Astrocyte (in vitro differentiated cells and primary cell): ENCODE measurements at regions not wholly inside any gene's neighbourhood (a gene's known extent, or its start where the extent isn't known, plus 50 kb on each side); places are given as distances from the start of the nearest gene placed in this dataset.

Source experiments
- DNase-seq: peaks from one replicate; pipeline ENCODE4 v3.0.0-alpha.2; 2010; ENCODE audit warnings: low read depth
- FAIRE-seq: peaks from 2 replicates; lab custom pipeline; 2011; peaks lifted over from hg19 to GRCh38; lab: Jason Lieb, UNC
- H2AFZ ChIP-seq: 2 replicates; pipeline ENCODE4 v1.6.0; 2012; ENCODE audit warnings: low read depth, low read length, inconsistent platforms
- H3K27ac ChIP-seq: 2 replicates; pipeline ENCODE4 v1.5.1; 2011; ENCODE audit warnings: low read depth, low read length, inconsistent platforms
- H3K27me3 ChIP-seq: 2 replicates; pipeline ENCODE4 v1.6.0; 2011; ENCODE audit warnings: low read length, inconsistent platforms; ENCODE audit not compliant: insufficient read depth
- H3K36me3 ChIP-seq: 2 replicates; pipeline ENCODE4 v1.5.1; 2011; ENCODE audit warnings: low read length, inconsistent platforms; ENCODE audit not compliant: insufficient read depth
- H3K4me1 ChIP-seq: 2 replicates; pipeline ENCODE4 v1.5.1; 2011; ENCODE audit warnings: low read length, inconsistent platforms; ENCODE audit not compliant: insufficient read depth
- H3K4me2 ChIP-seq: 2 replicates; pipeline ENCODE4 v1.6.0; 2012; ENCODE audit warnings: low read length, inconsistent platforms
- H3K4me3 ChIP-seq: 2 replicates; pipeline ENCODE4 v1.5.1; 2011; ENCODE audit warnings: low read depth, mild to moderate bottlenecking, low read length, inconsistent platforms; ENCODE audit not compliant: insufficient read depth
- H3K79me2 ChIP-seq: 2 replicates; pipeline ENCODE4 v1.6.0; 2012; ENCODE audit warnings: mild to moderate bottlenecking, low read length, inconsistent platforms; ENCODE audit not compliant: insufficient read depth
- H3K9ac ChIP-seq: 2 replicates; pipeline ENCODE4 v1.6.0; 2012; ENCODE audit warnings: mild to moderate bottlenecking, low read length, inconsistent platforms
- H3K9me3 ChIP-seq: 2 replicates; pipeline ENCODE4 v1.5.1; 2012; ENCODE audit warnings: low read depth, mild to moderate bottlenecking, low read length, inconsistent platforms; ENCODE audit not compliant: insufficient read depth
- H4K20me1 ChIP-seq: 2 replicates; pipeline ENCODE4 v1.6.0; 2012; ENCODE audit warnings: low read length, inconsistent platforms; ENCODE audit not compliant: insufficient read depth
- H3K27ac Mint-ChIP-seq: one replicate; pipeline ENCODE4 v1.8.0; 2021; ENCODE audit warnings: mild to moderate bottlenecking, mixed read lengths; ENCODE audit not compliant: unreplicated experiment
- H3K27me3 Mint-ChIP-seq: one replicate; pipeline ENCODE4 v1.8.0; 2021; ENCODE audit warnings: low read depth, mixed read lengths; ENCODE audit not compliant: unreplicated experiment
- H3K36me3 Mint-ChIP-seq: one replicate; pipeline ENCODE4 v1.8.0; 2021; ENCODE audit warnings: low read depth, mixed read lengths; ENCODE audit not compliant: unreplicated experiment
- H3K4me1 Mint-ChIP-seq: one replicate; pipeline ENCODE4 v1.8.0; 2021; ENCODE audit warnings: low read depth, mixed read lengths; ENCODE audit not compliant: unreplicated experiment
- H3K4me3 Mint-ChIP-seq: one replicate; pipeline ENCODE4 v1.8.0; 2021; ENCODE audit warnings: mild to moderate bottlenecking, moderate library complexity, mixed read lengths; ENCODE audit not compliant: unreplicated experiment
- H3K9me3 Mint-ChIP-seq: one replicate; pipeline ENCODE4 v1.8.0; 2021; ENCODE audit warnings: mild to moderate bottlenecking, mixed read lengths; ENCODE audit not compliant: unreplicated experiment
- CTCF ChIP-seq: IDR thresholded peaks from 2 replicates; pipeline ENCODE4 v1.5.1; 2011; ENCODE audit warnings: low read depth, mild to moderate bottlenecking, inconsistent platforms, low read length, moderate library complexity; ENCODE audit not compliant: insufficient read depth
- EZH2 ChIP-seq: IDR thresholded peaks from 2 replicates; pipeline ENCODE4 v1.6.1; 2012; ENCODE audit warnings: mild to moderate bottlenecking, low read length, inconsistent platforms; ENCODE audit not compliant: insufficient read depth

- Histone ChIP-seq H3K36me3 (no peaks in the 10 kb centered on the region), H3K9me3 (no peaks in the 10 kb centered on the region), H3K4me2 (no peak overlapping the region), H3K79me2 (no peaks in the 10 kb centered on the region), H3K4me1 (no peaks in the 10 kb centered on the region), H3K9ac (no peak overlapping the region), H2AFZ (no peak overlapping the region), H3K27me3 (no peaks in the 10 kb centered on the region), H4K20me1 (no peaks in the 10 kb centered on the region), H3K27ac (no peak overlapping the region), H3K4me3 (no peak overlapping the region)
- TF ChIP-seq CTCF, result no peak
- TF ChIP-seq EZH2, result no peak
- H3K36me3 Mint-ChIP-seq, result no peaks in the 10 kb centered on the region
- no peaks in the 10 kb centered on the region for H3K27me3 Mint-ChIP-seq
- DNase-seq (no peak), FAIRE-seq (no peak)
- peaks cover 18% of the 10 kb centered on the region for H3K4me1 Mint-ChIP-seq
- H3K4me3 Mint-ChIP-seq, result no peak overlapping the region
- H3K27ac Mint-ChIP-seq, result no peak overlapping the region
- peaks cover 2% of the 10 kb centered on the region for H3K9me3 Mint-ChIP-seq
These were observed 244.5 kb downstream of the SPRY2 start for GRCh38 chr13:80096383-80096782.

- Histone ChIP-seq H3K9me3 (no peaks in the 10 kb centered on the region), H3K36me3 (no peaks in the 10 kb centered on the region), H3K4me1 (no peaks in the 10 kb centered on the region), H3K4me3 (no peak overlapping the region), H3K4me2 (no peak overlapping the region), H3K79me2 (no peaks in the 10 kb centered on the region), H3K27ac (no peak overlapping the region), H4K20me1 (no peaks in the 10 kb centered on the region), H2AFZ (no peak overlapping the region), H3K9ac (no peak overlapping the region), H3K27me3 (no peaks in the 10 kb centered on the region)
- Mint-ChIP-seq H3K27ac (no peak overlapping the region), H3K4me3 (no peak overlapping the region), H3K9me3 (peaks cover 2% of the 10 kb centered on the region), H3K36me3 (no peaks in the 10 kb centered on the region), H3K27me3 (no peaks in the 10 kb centered on the region), H3K4me1 (peaks cover 12% of the 10 kb centered on the region)
- DNase-seq, result no peak
- no peak for TF ChIP-seq EZH2
- TF ChIP-seq CTCF, result no peak
- FAIRE-seq, result no peak
These were observed 246.4 kb downstream of the SPRY2 start for GRCh38 chr13:80094526-80094925.

- Mint-ChIP-seq H3K9me3 (peaks cover 2% of the 10 kb centered on the region), H3K27ac (no peak overlapping the region), H3K27me3 (no peaks in the 10 kb centered on the region), H3K4me1 (peaks cover 12% of the 10 kb centered on the region), H3K4me3 (no peak overlapping the region), H3K36me3 (no peaks in the 10 kb centered on the region)
- no peak overlapping the region for H3K27ac ChIP-seq
- no peaks in the 10 kb centered on the region for H3K79me2 ChIP-seq
- no peak overlapping the region for H3K4me3 ChIP-seq
- H4K20me1 ChIP-seq, result no peaks in the 10 kb centered on the region
- no peaks in the 10 kb centered on the region for H3K27me3 ChIP-seq
- no peaks in the 10 kb centered on the region for H3K9me3 ChIP-seq
- H3K4me2 ChIP-seq, result no peak overlapping the region
- H3K4me1 ChIP-seq, result no peaks in the 10 kb centered on the region
- H3K9ac ChIP-seq, result no peak overlapping the region
- H2AFZ ChIP-seq, result no peak overlapping the region
- FAIRE-seq, result no peak
- H3K36me3 ChIP-seq, result no peaks in the 10 kb centered on the region
- DNase-seq, result no peak
- TF ChIP-seq CTCF, result no peak
These were observed 247.0 kb downstream of the SPRY2 start for GRCh38 chr13:80093888-80094287.
